GM06990 (cell line): ENCODE measurements at regions not wholly inside any gene's neighbourhood (a gene's known extent, or its start where the extent isn't known, plus 50 kb on each side); places are given as distances from the start of the nearest gene placed in this dataset.

Source experiments
- DNase-seq: peaks from one replicate; pipeline ENCODE4 v3.0.0-alpha.2; 2011; ENCODE audit not compliant: insufficient read length; ENCODE audit errors: extremely low read depth
- H3K27me3 ChIP-seq: replicated peaks from 2 replicates; pipeline ENCODE4 v1.6.0; 2011; ENCODE audit warnings: low read length; ENCODE audit not compliant: control insufficient read depth, insufficient read depth
- H3K36me3 ChIP-seq: 2 replicates; pipeline ENCODE4 v1.5.1; 2011; ENCODE audit warnings: low read length; ENCODE audit not compliant: control insufficient read depth, insufficient read depth
- H3K4me3 ChIP-seq: replicated peaks from 2 replicates; pipeline ENCODE4 v1.5.1; 2011; ENCODE audit warnings: low read depth, mild to moderate bottlenecking, control low read depth, low read length
- TF ChIP-seq, protein P1 (sequence below): IDR thresholded peaks from 2 replicates; pipeline ENCODE4 v1.5.1; 2011; ENCODE audit warnings: low read length, control low read depth, mild to moderate bottlenecking, inconsistent platforms; ENCODE audit not compliant: insufficient read depth, poor library complexity, severe bottlenecking

DNA sequence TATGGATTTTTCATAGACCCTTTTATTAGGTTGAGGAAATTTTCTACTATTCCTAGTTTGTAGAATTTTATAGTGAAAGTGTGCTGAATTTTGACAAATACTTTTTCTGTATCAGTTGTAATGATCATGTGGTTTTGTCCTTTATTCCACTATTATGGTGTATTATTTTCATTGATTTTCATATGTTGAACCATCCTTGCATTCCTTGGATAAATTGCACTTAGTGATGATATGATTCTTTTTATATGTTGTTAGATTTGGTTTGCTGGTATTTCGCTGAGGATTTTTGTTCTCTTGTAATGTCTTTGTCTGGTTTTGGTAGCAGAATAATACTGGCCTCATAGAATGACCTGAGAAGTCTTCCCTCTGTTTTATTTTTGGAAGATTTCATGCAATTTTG, 140.6 kb upstream of the CDK6 start:
- no peak for DNase-seq
- H3K4me3 ChIP-seq, result no peak overlapping the region
- H3K27me3 ChIP-seq, result no peaks in the 10 kb centered on the region
- no peaks in the 10 kb centered on the region for H3K36me3 ChIP-seq
- TF ChIP-seq, protein P1, sequence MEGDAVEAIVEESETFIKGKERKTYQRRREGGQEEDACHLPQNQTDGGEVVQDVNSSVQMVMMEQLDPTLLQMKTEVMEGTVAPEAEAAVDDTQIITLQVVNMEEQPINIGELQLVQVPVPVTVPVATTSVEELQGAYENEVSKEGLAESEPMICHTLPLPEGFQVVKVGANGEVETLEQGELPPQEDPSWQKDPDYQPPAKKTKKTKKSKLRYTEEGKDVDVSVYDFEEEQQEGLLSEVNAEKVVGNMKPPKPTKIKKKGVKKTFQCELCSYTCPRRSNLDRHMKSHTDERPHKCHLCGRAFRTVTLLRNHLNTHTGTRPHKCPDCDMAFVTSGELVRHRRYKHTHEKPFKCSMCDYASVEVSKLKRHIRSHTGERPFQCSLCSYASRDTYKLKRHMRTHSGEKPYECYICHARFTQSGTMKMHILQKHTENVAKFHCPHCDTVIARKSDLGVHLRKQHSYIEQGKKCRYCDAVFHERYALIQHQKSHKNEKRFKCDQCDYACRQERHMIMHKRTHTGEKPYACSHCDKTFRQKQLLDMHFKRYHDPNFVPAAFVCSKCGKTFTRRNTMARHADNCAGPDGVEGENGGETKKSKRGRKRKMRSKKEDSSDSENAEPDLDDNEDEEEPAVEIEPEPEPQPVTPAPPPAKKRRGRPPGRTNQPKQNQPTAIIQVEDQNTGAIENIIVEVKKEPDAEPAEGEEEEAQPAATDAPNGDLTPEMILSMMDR, result no peak

DNA sequence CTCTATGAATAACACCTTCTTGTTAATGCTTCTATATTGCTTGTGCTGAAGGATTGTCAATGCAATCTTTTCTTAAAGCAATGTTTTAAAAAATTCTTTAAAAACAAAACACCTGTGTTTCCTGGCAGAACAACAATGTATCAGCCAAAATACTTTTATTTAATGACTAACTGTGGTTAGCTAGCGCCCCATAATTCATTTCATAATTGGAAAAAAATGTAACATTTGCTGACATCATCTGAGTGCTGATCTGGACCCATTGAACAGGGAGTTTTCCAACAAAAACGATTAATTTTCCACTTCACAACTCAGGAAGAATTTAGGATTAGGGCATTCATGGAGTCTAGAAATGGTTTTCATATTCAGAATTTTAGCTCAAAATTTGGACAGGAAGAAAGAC, 137.6 kb upstream of the CDK6 start:
- H3K4me3 ChIP-seq, result no peak overlapping the region
- no peak for DNase-seq
- H3K27me3 ChIP-seq, result no peaks in the 10 kb centered on the region
- no peaks in the 10 kb centered on the region for H3K36me3 ChIP-seq
- TF ChIP-seq, protein P1, result no peak

DNA sequence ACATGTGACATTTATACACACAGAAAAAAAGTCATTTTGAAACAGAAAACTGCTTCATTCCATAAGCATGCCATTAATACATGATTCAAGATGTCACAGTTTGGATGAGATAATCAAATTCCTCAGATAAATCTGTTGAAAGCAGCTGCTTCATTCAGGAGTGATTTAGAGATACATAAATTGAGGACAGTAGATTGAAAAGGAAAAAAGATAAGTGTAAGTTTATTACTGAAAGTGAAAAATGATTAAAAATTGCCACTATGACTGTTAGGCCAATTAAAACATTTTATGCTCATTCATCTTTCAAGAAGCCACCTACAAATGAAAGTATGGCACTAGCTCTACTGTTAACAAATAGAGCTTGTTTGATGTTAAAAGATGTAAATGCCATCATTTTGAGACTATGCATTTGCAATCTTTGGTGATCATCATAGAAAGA, 136.9 kb upstream of the CDK6 start:
- Histone ChIP-seq H3K4me3 (no peak overlapping the region), H3K27me3 (no peaks in the 10 kb centered on the region), H3K36me3 (no peaks in the 10 kb centered on the region)
- TF ChIP-seq, protein P1, result no peak
- DNase-seq, result peak; percentile 18

DNA sequence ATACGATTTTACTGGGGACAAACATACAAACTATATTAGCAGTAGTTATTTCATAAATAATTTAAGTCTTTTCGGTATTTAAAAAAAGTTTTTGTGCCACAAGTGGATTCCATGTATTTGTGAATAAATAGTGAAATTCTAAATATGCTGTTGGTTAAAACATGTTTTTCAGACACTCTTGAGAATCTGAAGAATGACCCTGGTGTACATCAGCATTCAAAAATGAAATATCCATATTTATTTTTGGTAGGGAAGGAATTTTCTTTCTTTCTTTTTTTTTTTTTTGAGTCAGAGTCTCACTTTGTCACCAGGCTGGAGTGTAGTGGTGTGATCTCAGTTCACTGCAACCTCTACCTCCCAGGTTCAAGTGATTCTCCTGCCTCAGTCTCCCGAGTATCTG, 136.1 kb upstream of the CDK6 start:
- H3K4me3 ChIP-seq, result no peak overlapping the region
- no peaks in the 10 kb centered on the region for H3K36me3 ChIP-seq
- TF ChIP-seq, protein P1, result no peak
- H3K27me3 ChIP-seq, result no peaks in the 10 kb centered on the region
- no peak for DNase-seq

DNA sequence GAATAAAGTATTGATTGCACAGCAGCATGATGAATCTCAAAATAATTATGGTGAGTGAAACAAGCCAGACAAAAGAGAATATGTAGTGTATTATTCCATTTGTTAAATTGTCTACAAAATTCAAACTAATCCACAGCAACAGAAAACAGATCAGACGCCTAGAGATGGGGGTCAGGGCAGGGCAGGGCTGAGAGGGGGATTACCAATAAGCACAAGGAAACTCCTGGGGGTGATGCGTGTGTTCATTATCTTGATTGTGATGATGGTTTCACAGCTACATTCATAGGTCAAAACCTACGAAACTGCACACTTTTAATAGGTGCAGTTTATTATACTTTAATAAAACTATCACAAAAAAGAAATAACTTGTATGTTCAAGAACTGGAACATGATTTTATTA, 132.7 kb upstream of the CDK6 start:
- Histone ChIP-seq H3K27me3 (no peaks in the 10 kb centered on the region), H3K36me3 (no peaks in the 10 kb centered on the region), H3K4me3 (no peak overlapping the region)
- TF ChIP-seq, protein P1, result no peak
- no peak for DNase-seq

DNA sequence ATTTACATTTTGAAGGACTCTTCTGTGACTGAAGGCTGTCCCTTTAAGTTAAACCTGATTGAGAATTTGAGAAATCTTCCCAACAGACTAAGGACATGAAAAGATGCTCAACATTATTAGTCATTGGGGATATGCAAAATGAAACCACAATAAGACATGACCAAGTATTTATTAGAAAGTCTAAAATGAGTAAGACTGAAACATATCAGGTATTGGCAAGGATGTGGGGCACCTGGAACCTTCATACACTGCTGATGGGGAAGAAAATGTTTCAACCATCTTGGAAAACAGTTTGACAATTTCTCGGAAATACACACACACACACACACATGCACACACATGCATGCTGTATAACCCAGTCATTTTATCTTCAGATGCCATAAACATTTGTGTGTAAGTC, 132.1 kb upstream of the CDK6 start:
- Histone ChIP-seq H3K36me3 (no peaks in the 10 kb centered on the region), H3K4me3 (no peak overlapping the region), H3K27me3 (no peaks in the 10 kb centered on the region)
- DNase-seq, result peak; percentile 29
- TF ChIP-seq, protein P1, result no peak
